ENCODE measurements at regions not wholly inside any gene's neighbourhood (a gene's known extent, or its start where the extent isn't known, plus 50 kb on each side); places are given as distances from the start of the nearest gene placed in this dataset.

DNA sequence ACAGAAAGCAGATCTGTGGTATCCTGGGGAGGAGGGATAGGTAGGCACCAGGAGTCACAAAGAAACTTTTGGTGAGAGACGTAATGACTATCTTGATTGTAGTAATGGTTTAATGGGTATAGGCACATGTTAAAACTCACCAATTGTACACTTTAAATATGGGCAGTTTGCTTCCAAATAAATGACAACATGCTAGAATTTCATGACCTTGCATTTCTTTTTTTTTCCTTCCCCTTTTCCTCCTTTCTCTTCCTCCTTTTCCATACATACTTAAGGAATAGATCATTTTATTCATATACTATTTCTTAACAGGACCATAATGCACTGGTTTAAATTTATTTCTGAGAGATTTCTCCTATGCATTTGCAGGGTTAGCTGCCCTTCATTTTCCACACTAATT is 341.8 kb downstream of the TMEM182 start:
- no peak for DNase-seq (ENCODE audit: low read depth)

DNA sequence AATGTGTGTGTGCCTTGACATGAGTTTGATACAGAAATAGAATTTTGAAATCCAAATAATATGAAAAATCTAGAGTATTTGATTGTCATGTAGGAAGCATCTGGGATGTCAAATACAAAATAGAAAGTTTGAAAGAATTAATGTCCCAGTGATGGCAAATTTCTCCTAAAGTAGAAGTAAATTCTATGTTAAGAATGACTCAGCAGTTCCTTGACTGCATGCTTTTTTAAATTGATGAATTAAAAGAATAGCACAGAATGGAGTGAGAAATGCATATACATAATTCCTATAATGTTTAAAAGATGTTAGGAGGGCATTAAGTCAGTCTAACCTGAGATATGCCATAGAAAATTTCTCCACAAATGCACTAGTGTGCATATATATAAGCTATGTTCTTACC is 357.5 kb downstream of the TMEM182 start:
- DNase-seq (ENCODE audit: low read depth), result no peak

DNA sequence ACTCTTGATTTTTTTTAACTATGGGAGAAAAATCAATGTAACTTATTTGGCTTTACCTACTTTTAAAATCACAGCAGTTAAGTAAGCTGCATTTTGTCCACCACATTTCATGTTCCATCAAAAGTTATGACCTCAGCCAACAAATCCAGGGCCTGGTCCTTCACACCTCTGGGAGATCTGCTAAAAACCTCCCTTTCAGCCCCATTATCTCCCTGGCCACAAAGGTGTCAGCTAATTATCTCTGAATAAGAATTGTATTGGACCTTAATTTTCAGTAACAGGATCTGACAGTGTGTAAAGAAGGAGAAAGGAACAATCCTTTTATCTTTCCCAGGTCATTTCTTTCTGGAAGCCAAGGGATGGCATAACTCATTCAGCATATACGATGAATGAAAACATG is 359.3 kb downstream of the TMEM182 start:
- no peak for DNase-seq (ENCODE audit: low read depth)

DNA sequence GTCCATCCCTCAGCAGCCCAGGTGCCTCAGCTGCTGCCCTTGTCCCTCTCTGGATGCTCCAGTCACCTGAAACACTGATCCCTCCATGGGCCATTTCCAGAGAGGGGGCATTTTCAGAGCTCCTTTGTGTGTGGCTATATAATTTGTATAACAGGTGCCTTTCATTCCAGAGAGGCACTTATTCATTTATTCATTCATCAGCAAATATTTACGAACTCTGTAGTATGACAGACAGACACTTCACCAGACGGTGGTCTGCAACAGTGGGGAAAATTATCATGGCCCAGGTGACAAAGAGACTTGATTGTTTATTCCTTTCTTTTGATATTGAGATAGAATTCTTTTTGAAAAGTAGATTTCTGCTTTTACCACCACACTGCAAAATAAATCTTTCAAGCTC is 361.7 kb downstream of the TMEM182 start:
- DNase-seq (ENCODE audit: low read depth), result no peak

DNA sequence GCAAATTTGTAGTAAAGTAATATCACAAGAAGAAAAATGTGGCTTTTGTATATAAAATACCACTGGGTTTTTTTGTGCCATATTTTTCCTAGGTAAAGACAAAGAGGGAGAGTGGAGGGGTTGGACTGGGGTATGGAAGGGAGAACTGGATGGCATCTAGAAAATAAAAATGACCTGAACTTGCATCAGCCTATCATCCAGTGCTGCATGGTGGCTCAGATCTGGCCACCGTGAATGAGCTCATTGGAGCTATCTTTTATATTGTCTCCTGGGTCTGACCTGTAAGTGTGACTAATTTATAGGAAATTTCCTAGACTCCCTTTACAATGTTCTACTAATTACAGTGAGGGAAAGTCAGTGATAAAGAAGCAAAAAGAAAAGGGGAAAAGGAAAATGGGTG is 369.0 kb downstream of the TMEM182 start:
- no peak for DNase-seq (ENCODE audit: low read depth)

DNA sequence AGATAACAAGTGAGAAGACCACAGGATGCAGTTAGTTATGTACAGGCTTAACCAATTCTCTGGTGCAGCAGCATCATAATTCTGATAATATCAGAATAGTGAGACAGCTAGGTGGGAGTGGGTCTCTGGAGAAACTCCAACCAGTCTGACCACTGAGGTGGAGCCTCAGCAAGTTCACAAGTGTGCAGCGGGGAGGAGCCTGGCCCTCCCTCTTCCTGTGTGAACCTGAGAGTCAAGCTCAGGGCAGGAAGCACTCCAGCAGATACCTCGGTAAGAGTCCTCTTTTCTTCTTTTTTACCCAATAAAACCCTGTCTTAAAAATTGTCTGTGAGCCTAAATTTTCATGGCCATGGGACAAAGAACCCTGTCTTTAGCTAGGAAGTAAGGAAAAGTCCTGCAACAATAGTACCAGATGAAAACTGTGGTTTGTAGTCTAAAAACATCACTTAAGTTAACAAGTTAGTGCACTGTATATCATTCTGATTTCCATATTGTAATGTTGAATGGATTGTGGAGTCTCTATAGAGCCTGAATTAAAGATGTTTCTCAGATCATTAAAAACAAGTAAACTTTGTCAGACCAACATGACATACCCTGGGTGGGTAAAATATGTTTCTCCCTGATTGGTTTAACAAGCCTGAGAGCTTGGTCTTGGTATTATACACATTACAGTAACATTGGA is 370.8 kb downstream of the TMEM182 start:
- no peak for DNase-seq (ENCODE audit: low read depth)

DNA sequence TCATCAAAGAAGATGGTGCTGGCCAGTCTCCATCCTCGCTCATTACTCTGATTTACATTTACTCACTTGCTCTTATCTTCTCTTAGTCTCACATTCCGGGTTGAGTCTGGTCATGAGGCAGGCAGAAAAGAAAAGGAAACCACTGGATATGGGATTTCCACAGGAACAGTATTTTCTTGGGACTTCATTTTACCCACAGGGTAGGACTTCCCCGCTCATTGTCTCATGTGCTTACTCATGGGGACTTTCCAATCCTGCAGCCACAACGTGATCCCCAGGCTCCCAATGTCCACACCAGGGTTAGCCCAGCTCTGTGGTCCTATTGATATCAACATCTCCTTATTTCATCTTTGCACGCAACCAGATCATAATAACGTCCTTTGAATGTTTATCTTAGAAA is 373.8 kb downstream of the TMEM182 start:
- no peak for DNase-seq (ENCODE audit: low read depth)

DNA sequence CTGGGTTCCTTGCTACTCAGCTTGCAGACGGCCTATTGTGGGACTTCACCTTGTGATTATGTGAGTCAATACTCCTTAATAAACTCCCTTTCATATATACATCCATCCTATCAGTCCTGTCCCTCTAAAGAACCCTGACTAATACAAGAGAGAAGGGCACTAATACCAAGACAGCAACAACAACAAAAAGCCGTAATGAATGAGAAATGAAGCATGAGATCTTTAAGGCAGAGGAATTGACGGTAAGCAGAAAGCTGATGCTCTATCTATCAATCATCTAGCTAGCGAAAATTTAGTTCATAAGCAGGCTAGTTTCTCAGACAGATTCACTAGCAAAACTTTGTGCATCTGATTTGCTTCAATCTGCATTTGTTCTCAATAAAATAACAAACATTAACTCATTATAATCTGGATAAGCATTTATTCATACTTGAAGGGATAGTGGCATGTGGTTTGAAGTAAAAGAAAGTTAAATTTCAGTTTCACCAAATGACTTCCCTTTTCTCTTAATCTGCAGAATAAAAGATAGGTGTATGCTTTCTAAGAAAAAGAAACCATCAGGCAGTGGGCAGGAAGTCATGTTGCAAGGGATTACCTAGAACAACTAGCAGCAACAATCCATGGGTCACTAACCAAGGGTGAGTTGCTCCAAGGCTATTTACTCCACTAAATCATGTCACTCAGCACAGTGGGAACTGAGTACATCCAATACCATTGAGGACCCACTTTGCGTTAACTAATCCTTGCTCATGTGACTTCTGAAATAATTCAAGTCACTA is 376.5 kb downstream of the TMEM182 start:
- DNase-seq (ENCODE audit: low read depth), result no peak

DNA sequence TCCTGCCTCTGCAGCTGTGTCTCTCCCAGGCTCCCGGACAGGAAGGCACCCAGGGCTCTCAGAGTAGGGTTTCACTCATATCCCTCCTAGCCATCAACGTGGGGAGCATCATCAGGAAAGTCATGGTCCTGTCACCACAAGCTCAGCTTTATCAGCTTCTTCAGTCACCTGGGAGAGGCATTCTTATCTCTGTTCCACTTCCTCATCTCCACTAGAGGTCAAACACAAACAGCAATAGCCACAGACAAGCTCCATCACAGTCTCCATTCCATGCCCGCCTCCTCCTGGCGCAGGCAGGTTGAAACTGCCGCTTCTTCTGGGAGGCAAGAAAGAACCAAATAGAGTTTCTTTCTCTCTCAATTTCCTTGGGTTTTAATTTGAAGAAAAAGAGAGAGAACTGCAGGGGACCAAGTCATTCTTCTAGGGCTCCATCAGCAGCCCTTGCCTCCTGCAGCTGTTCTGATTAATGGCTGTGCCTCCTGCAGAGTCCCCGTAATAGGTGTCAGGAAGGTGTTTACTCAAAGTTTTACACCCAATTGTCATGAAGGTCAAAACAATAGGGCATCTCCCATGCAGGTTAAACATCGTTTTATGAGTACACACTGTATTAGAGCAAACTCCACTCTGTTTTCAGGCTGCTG is 377.9 kb downstream of the TMEM182 start:
- no peak for DNase-seq (ENCODE audit: low read depth)

DNA sequence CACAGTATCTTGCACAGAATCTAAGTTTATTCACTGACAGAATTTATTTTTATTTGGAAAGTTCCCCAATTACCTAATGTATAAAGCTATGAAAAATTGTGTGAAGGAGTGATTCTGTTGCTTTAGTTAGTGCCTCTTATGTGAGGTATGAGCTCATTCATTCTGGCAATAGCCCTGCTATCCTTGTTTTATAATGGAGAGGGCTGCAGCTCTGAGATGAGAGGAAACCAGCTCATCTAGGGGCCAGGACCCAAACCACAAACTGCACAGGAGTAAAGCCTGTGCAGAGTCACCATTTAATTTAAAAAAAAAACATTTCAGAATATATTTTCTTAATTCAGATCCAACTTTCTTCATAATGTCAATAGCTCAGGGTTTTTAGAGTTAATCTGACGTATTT is 383.0 kb downstream of the TMEM182 start:
- DNase-seq (ENCODE audit: low read depth), result no peak

DNA sequence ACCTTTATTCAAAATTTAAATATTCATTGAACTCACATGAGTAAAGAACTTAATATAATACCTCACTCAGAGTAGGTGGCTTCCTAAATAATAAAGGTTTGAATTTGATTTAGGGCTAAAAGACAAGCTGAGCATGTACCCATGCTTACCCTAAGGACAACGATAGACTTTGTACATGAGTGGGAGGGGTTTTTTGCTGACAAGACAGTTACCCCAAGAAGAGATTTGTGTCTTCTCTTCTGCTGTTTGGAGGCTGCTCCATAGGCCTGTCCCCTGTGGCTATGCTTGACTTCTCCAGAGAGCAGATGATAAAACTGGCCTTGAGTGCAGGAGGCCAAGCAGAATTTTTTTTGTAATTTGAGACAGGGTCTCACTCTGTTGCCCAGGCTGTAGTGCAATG is 383.9 kb downstream of the TMEM182 start:
- no peak for DNase-seq (ENCODE audit: low read depth)

DNA sequence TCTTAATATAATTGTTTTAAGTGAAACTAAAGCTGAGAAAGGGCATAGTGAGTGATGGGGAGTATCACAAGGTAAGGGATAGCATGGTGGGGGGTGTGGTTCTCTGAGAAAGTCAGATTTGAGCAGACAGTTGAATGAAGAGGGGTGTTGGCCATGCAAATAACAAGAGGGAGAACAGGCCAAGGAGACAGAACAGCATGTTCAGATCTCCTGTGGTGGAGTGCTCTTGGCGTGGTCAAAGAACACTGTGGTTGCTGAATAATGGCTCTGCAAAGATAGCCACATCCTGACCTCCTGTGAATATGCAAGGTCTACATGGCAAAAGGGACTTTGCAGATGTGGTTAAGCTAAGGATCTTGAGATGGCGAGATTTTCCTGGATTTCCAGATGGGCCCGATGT is 389.2 kb downstream of the TMEM182 start:
- no peak for DNase-seq (ENCODE audit: low read depth)

DNA sequence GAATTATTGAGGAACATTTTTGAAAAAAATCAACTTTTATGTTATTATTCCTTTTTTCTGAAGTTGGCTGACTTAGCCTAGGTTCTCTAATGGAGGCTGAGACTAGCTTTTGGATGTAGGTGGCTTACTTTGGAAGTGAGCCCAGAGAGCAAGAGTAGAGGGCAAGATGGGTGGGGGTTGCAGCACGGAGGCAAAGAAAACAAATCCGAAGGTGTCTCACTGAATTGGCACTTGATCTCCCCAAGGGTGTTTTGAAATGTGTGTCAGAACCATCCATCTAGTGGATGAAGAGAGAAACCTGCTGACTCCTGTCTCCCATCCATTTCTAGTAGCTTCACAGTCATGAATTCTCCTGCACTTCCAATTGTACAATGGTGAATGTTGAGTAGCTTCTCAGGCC is 390.7 kb downstream of the TMEM182 start:
- no peak for DNase-seq (ENCODE audit: low read depth)

DNA sequence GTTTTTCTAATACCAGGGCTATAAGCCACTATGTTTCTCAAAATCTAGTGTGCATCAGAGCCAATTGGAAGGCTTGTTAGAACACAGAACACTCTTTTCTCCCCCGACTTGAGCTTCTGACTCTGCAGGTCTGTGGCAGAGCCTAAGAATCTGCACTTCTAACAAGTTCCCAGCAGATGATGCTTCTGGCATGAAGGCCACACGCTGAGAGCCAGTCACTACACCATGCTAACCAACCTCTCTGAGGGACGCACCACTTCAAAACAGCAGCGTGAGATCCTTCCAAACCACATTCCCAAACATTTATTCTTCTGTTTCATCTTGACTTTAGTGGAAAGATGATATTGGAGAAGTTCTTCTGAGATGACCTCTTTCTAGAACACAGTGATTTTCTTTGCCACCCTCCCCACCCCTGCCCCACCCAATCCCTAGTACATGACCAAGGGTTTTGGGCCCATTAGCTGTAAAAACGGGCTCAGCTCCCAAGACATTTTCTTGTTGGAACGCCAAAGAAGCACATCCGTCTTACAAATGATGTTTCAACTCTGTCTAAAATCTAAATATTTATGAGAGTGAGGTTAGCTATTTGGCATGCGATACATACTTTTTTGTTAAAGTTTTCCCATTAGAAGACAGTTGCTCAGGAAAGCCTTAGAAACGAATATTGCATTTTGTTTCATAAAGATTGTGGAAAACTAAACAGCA is 391.9 kb downstream of the TMEM182 start:
- DNase-seq (ENCODE audit: low read depth), result no peak

DNA sequence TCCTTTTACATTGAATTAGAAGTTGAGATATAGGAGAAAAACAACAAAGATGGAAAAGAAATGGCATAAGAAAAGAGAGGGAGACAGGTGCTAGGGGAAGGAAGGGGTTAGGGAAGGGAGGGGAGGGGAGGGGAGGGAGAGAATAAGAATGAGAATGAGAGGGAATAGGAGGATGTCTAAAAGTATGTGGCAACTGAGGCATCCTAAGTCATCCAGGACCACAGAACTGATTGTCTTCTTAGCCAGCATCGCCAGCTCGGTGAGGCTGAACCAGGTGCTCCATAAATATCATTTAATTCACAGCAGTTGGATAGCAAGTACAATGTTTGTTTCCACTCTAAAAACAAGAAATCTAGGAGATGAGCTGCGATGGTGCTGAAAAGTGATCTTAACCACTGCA is 393.5 kb downstream of the TMEM182 start:
- no peak for DNase-seq (ENCODE audit: low read depth)

DNA sequence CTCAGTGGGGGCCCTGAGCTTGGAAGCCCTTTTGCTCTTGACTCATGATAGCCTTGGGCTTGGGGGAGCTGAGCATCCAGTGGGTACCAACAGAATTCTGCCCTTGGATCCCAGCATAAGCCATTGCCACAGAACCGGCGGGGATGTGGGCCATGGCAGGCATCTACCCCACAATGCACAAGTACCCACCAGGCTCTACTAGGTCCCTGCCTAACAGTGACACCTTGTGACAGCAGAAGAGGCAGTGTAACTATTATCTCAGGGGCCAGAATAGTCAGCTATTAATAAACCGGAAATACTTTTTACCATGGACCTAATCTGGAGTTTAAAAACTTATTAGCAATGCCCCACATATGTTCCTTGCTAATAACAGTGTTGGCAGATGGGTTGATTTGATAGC is 397.2 kb downstream of the TMEM182 start:
- DNase-seq (ENCODE audit: low read depth), result no peak

DNA sequence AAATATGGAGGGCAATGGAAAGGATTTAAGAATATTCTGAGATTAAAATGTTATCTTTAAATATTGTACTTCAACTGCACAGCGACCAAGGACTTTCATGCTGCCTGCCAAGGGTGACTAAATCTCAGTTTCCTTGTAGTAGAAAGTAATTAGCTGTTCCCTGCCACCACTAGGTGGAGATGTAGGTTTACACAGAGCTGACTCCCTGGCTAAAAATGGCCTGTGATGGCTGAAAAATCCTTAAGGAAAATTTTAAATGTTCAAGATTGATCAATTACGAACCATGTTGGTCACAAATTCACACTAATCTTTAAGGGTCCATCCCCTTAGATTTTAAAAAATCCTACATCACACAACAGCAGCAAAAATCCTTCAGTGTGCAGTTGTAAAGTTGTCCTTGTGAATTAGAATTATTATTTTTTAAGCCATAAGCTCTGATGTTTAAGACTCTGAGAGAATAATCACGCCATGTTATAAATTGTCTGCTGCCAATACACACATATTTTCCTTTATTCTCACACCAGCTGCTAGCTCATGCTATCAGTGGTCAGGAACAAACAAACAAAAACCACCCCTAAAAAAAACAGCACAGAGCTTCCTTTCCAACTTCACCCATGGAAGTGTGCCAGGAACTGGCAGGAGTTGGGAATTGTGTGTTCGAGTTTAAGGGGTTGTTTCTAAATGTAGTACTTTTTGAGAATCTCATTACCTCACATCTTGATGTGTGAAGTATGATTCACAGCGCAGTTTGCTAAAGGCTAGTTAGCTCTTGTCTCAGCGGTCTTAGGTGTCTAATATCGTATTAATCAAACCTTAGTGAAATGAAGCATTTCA is 399.8 kb downstream of the TMEM182 start:
- DNase-seq (ENCODE audit: low read depth), result peak; percentile 2

DNA sequence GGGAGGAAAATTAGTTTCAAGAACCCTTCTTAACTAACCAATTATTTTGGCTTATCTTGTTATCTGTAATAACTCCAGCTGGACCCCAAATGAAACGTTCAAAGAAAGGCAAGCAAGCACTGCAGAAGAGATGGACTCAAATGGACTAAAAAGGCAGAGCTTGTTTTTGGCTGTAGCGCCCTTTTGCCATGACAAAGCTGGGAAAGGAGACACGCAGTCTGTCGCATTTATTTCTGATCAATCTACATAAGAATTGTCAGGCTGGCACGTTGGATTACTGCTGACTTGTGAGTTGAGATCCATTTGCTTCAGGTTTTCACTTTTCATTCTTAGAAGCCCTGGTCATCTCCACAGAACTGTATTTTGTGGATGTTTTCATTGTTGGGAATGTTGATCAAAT is 402.9 kb downstream of the TMEM182 start:
- DNase-seq (ENCODE audit: low read depth), result no peak

DNA sequence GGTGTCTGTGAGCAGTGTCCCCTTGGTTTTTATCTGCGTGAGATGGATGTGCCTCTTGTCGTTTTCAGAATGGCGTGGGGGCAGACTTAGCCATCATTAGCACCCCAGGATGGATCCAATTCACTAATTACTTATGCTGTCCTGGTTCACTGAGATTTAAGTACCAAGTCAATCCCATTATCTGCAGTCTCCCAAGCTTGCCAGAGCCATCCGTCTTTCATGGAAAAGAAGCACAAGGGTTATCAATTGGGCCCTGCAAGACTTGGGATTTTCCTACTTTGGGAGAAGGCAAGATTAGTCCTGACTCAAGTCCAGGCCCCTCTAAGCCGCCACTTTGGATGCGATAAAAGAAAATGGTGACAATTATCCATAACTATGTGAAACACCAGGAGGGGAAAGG is 404.0 kb downstream of the TMEM182 start:
- DNase-seq (ENCODE audit: low read depth), result no peak

DNA sequence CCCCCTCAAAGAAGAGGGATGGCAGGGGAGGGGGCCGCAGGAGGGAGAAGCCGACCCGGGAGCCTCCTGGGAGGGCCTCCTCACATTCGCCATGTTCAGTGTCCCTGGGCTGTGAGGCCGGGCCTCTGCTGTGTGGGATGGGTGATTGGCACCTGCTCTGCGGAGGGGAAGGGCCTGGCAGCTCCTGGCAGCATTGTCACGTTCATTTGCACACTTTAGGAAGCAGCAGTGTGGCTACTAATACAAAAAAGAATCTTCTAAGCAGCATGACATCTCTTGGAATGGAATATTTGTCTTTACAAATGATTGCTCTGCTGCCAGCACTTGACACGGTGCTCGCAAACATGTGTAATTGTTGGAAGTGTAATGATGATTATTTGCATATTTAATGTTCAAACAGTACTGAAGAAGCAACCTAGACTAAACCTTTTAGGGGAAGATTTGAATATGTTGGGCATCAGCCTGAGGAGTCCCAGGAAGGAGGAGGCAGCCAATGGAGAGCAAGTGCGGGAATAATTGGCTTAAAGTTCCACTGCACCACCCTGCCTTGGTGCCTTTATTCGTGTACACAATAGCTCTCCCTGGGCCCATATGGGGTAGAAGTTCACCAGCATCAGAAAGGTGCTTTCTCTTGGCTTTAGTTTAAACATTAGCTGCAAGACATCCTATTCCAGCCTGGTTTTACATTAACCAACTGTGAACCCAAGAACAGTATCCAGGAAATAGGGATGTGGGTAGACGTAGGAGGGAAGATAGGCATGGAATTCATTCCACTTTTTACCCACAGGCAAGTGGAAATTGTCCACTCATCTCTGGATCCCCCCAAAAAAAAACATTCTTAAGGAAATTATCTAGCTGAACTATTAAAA is 404.9 kb downstream of the TMEM182 start:
- no peak for DNase-seq (ENCODE audit: low read depth)
